ENCODE measurements at regions not wholly inside any gene's neighbourhood (a gene's known extent, or its start where the extent isn't known, plus 50 kb on each side); places are given as distances from the start of the nearest gene placed in this dataset.

DNA sequence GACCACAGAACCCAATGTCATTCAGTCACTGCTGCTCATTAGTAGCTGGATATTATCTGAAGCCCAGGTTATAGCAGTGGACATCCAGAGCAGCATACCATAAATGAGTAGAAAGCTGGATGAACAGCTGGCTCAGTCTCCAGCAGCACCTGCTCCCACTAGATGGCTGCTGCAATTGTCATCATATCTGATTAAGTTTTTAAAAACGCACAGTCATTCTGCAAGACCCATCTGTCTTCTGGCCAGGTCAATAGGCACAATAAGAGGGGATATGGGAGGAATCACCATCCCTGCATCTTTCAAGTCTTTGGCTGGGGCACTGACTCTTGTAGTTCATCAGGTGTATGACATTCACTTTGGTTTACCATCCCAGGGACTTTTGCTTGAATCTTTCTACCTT is 55.1 kb upstream of the XDH start:
- no peaks in the 10 kb centered on the region for H3K27me3 ChIP-seq
- TF ChIP-seq Cebpa-rat (IDR thresholded peaks at IDR 0.05) = no peak
- H3K4me3 ChIP-seq = no peak overlapping the region
- peaks cover 0 to 7% (median 0%) of the 10 kb centered on the region in 11 experiments; a peak in 1 of 22 replicates for H3K9me3 ChIP-seq (replicated peaks in 1 of 11)
- H3K4me2 ChIP-seq = no peak overlapping the region
- no peaks in the 10 kb centered on the region for H3K36me3 ChIP-seq
- H3K9ac ChIP-seq = no peak overlapping the region
- no peak overlapping the region for H3K27ac ChIP-seq
- no peaks in the 10 kb centered on the region for H4K20me1 ChIP-seq
- H3K4me1 ChIP-seq = peaks cover 0 to 5% (median 0%) of the 10 kb centered on the region in 10 experiments; a peak in 1 of 20 replicates

DNA sequence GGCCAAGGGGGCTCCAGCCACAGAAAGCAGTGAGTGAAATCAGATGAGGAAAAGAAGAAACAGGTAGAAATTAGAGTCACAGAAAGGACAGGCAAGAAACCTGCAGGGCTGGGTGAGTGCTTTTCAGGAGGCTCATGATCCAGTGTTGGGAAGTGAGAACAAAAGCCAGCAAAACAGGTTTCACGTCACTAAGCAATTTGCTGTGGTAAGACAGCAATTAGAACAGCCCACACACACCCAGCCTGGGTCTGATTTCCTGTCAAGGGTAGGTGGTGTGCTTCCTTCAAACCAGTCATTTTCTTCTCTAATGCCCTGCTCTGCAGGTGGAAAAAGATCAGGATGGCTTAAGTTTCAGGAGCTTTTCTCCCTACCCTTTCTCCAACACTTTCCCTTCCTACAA is 52.9 kb upstream of the XDH start:
- TF ChIP-seq Cebpa-rat (IDR thresholded peaks at IDR 0.05) = no peak
- Histone ChIP-seq H3K27ac (no peak overlapping the region), H3K9ac (no peak overlapping the region), H3K4me3 (no peak overlapping the region), H4K20me1 (no peaks in the 10 kb centered on the region), H3K9me3 (replicated peaks in 1 of 11) (peaks cover 0 to 7% (median 0%) of the 10 kb centered on the region in 11 experiments; a peak in 1 of 22 replicates), H3K36me3 (no peaks in the 10 kb centered on the region), H3K4me2 (0 out of 22 replicates have a peak overlapping the region, but pooled peaks of 1 of the 11 experiments have one; percentile 28), H3K27me3 (no peaks in the 10 kb centered on the region), H3K4me1 (peaks cover 0 to 5% (median 0%) of the 10 kb centered on the region in 10 experiments; a peak in 1 of 20 replicates)
